GM23338 (cell line): ENCODE measurements at regions not wholly inside any gene's neighbourhood (a gene's known extent, or its start where the extent isn't known, plus 50 kb on each side); places are given as distances from the start of the nearest gene placed in this dataset.

ENCODE experiments used
- CTCF ChIP-seq, 2 experiments: fragments of 200-600 bp in 1 of 2; sonication (generic) in 1 of 2; conservative IDR thresholded peaks; 2 replicates each; pipeline versions ENCODE4 v1.5.1 to v1.6.1; 2016 to 2017; ENCODE audit warnings: antibody characterized with exemption in 2 of 2, low read depth in 2 of 2, mild to moderate bottlenecking in 2 of 2, moderate library complexity in 1 of 2
- POLR2AphosphoS5 ChIP-seq: IDR thresholded peaks from 2 replicates; pipeline ENCODE4 v1.6.1; 2016; ENCODE audit warnings: antibody characterized with exemption, low read depth

DNA sequence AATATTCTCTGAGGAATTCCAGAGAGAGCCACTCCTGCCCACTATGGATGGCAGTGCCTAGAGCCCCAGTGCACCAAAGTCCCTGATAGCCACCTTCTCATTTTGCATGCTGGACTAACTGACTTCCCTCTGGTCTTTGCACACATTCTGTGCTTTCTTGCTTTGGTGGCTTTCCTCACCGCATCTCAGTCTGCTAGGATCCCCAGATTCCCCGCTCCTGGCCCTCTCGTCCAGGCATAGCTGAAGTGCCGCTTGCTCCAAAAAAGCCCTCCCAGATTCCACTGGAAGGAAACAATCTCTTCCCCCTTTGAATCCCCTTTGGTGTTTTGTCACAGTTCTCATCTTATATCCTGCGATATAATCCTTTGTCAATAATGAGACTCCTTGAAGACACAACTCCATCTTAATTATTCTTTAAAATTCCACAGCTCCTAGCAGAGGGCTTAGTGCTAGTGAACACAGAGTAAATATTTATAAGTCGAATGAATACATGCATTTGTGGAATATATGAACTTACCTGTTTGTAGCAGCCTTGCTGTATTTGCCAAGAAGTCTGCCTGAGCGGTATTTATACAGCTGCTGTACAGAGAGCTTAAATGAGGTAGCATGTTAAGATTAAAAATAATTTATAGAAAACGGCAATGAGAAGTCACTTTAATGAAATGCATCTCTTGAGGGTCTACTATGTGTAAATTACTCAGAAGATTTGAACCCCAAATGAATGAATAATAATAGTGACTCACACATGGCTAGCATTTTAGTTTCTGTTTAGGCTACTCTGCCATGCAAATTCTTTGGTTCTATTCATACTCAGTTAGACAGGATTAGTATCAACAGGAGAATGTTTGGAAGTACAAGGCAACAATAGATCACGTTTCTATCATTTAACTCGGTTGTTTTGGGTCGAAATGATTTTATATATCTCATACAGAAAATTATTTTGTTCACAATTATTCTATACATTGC lies 421.9 kb upstream of the TENM3 start:
- TF ChIP-seq POLR2AphosphoS5 (no peak), CTCF (conservative IDR thresholded peaks at IDR 0.05; ENCODE audit: low read depth in 2 of 2) (no peak)
